ENCODE measurements at regions not wholly inside any gene's neighbourhood (a gene's known extent, or its start where the extent isn't known, plus 50 kb on each side); places are given as distances from the start of the nearest gene placed in this dataset.

DNA sequence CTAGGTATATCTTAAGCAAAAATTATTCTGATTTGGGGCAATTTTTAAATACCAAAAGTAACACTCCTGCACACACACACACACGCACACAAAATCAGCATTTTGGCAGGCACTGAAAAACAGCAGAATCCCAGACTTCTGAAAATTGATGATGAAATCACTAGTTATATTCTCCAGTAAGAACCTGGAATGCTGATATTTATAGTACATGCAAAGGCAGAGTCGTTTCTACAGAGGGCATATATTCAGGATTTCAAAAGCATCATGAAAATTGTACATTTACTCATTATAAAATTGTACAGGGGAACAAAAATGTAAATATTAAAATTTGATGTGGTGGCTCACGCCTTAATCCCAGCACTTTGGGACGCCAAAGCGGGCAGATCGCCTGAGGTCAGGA is 352.5 kb upstream of the PITX2 start:
- H4K8ac ChIP-seq (ENCODE audit: low read depth in 2 of 2, low read length in 2 of 2) = no peak overlapping the region
- ChIA-PET POLR2A (ENCODE audit: unreplicated experiment) (no interaction called here), CTCF (no interaction called here)
- no peak overlapping the region for H3K27ac ChIP-seq (ENCODE audit: insufficient read depth, low read length)
- H3K4ac ChIP-seq (ENCODE audit: low read depth, low read length) = no peak overlapping the region
- H3K27me3 ChIP-seq (ENCODE audit: control insufficient read depth, insufficient read depth, low read length) = no peaks in the 10 kb centered on the region
- in situ Hi-C loops (cut with MboI; ENCODE audit: low sequenced_read_pairs) (no loop called here), intact Hi-C loops (cut with micrococcal nuclease) (no loop called here), dilution Hi-C loops (cut with HindIII; ENCODE audit: low sequenced_read_pairs, unreplicated experiment) (no loop called here)
- H3K9me1 ChIP-seq (ENCODE audit: insufficient read depth, low read length) = no peaks in the 10 kb centered on the region
- H3K14ac ChIP-seq (replicated peaks; ENCODE audit: low read depth, low read length) = no peak overlapping the region
- H2BK5ac ChIP-seq (ENCODE audit: low read depth, low read length, poor library complexity, severe bottlenecking) = no peak overlapping the region
- no peak overlapping the region for H3K18ac ChIP-seq (ENCODE audit: low read depth, low read length)
- no peak for DNase-seq
- H3K4me3 ChIP-seq (ENCODE audit: insufficient read depth, low read depth, low read length) = no peak overlapping the region
- TF ChIP-seq MXI1 (IDR thresholded peaks at IDR 0.05; ENCODE audit: borderline replicate concordance, low read depth, low read length) = no peak
- no peak overlapping the region for H3K9ac ChIP-seq (ENCODE audit: low read depth, low read length)
- no peak overlapping the region for H2BK15ac ChIP-seq (ENCODE audit: low read depth, low read length)
- H2AK5ac ChIP-seq (ENCODE audit: low read depth, low read length) = no peak overlapping the region
- H2BK120ac ChIP-seq (ENCODE audit: low read depth, low read length) = no peak overlapping the region
- no peak overlapping the region for H4K91ac ChIP-seq (ENCODE audit: insufficient read depth, low read depth, low read length)
- H3K4me1 ChIP-seq (ENCODE audit: control insufficient read depth, insufficient read depth, low read length) = no peaks in the 10 kb centered on the region
- H3K56ac ChIP-seq (ENCODE audit: extremely low read depth, insufficient read depth, low read length) = no peak overlapping the region
- H4K5ac ChIP-seq (ENCODE audit: low read depth, low read length) = no peak overlapping the region
- no peaks in the 10 kb centered on the region for H3K9me3 ChIP-seq (ENCODE audit: control insufficient read depth, insufficient read depth, low read length)
- no peak overlapping the region for H2AK9ac ChIP-seq (replicated peaks; ENCODE audit: low read depth, low read length, poor library complexity)
- BruUV-seq (replicated peaks) = no TSS peak
- no peak overlapping the region for H2BK20ac ChIP-seq (ENCODE audit: low read depth, low read length)
- H3K4me2 ChIP-seq (ENCODE audit: low read depth, low read length) = no peak overlapping the region
- no peaks in the 10 kb centered on the region for H3K79me1 ChIP-seq (ENCODE audit: low read depth in 1 of 2, low read length in 2 of 2)
- H4K20me1 ChIP-seq (ENCODE audit: insufficient read depth, low read length) = no peaks in the 10 kb centered on the region
- WGBS, 2 experiments (ENCODE audit: extremely low coverage in 2 of 2, insufficient read length in 1 of 2) = 88% methylated on average over 3 of the region's 6 CpGs; no CpG with 5 or more reads in 1 of the 2 experiments
- ATAC-seq (ENCODE audit: low read depth) = no peak
- no peaks in the 10 kb centered on the region for H3K36me3 ChIP-seq (ENCODE audit: control insufficient read depth, insufficient read depth, low read length)
- H2AFZ ChIP-seq (replicated peaks; ENCODE audit: low read length, poor library complexity) = no peak overlapping the region
- H3K23ac ChIP-seq (ENCODE audit: low read depth, low read length) = no peak overlapping the region

All from IMR-90 (cell line).